ENCODE measurements at regions not wholly inside any gene's neighbourhood (a gene's known extent, or its start where the extent isn't known, plus 50 kb on each side); places are given as distances from the start of the nearest gene placed in this dataset.

DNA sequence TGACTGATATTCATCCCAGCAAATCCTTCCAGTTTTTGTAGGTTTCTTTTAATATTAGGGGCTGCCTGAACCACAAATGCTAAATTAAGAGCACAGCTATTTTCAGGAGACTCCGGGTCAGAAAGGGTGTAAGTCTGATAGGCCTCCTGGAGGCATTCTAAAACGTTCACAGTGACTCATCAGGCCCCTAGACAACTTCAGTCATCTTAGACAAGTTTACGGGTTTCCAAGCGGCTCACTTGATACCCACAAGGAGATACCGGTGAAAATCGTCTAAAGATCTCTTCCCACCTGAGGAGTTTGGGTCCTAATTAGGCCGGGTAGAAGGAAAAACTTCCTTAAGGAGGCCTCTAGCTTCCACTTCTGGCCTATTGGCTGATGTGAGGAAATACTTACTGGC lies 342.7 kb upstream of the USP9Y start:
- ATAC-seq (no peak), DNase-seq (ENCODE audit: low spot score) (no peak)
- peaks cover 21% of the 10 kb centered on the region for H3K9me3 Mint-ChIP-seq
- no peak for TF ChIP-seq SMAD3 (CRISPR knock-in tag; IDR thresholded peaks at IDR 0.05; ENCODE audit: borderline replicate concordance)
- TF ChIP-seq TCF7 (CRISPR knock-in tag; IDR thresholded peaks at IDR 0.05; ENCODE audit: low read depth), result no peak
- TF ChIP-seq, protein P1, sequence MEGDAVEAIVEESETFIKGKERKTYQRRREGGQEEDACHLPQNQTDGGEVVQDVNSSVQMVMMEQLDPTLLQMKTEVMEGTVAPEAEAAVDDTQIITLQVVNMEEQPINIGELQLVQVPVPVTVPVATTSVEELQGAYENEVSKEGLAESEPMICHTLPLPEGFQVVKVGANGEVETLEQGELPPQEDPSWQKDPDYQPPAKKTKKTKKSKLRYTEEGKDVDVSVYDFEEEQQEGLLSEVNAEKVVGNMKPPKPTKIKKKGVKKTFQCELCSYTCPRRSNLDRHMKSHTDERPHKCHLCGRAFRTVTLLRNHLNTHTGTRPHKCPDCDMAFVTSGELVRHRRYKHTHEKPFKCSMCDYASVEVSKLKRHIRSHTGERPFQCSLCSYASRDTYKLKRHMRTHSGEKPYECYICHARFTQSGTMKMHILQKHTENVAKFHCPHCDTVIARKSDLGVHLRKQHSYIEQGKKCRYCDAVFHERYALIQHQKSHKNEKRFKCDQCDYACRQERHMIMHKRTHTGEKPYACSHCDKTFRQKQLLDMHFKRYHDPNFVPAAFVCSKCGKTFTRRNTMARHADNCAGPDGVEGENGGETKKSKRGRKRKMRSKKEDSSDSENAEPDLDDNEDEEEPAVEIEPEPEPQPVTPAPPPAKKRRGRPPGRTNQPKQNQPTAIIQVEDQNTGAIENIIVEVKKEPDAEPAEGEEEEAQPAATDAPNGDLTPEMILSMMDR (IDR thresholded peaks at IDR 0.05), result no peak
- TF ChIP-seq, protein P2, sequence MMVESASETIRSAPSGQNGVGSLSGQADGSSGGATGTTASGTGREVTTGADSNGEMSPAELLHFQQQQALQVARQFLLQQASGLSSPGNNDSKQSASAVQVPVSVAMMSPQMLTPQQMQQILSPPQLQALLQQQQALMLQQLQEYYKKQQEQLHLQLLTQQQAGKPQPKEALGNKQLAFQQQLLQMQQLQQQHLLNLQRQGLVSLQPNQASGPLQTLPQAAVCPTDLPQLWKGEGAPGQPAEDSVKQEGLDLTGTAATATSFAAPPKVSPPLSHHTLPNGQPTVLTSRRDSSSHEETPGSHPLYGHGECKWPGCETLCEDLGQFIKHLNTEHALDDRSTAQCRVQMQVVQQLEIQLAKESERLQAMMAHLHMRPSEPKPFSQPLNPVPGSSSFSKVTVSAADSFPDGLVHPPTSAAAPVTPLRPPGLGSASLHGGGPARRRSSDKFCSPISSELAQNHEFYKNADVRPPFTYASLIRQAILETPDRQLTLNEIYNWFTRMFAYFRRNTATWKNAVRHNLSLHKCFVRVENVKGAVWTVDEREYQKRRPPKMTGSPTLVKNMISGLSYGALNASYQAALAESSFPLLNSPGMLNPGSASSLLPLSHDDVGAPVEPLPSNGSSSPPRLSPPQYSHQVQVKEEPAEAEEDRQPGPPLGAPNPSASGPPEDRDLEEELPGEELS (CRISPR knock-in tag; IDR thresholded peaks at IDR 0.05), result no peak
- TF ChIP-seq, protein P3, sequence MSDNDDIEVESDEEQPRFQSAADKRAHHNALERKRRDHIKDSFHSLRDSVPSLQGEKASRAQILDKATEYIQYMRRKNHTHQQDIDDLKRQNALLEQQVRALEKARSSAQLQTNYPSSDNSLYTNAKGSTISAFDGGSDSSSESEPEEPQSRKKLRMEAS (CRISPR knock-in tag; IDR thresholded peaks at IDR 0.05), result no peak
- no peak for TF ChIP-seq NR2C2 (CRISPR knock-in tag; IDR thresholded peaks at IDR 0.05)
- TF ChIP-seq, protein P4, sequence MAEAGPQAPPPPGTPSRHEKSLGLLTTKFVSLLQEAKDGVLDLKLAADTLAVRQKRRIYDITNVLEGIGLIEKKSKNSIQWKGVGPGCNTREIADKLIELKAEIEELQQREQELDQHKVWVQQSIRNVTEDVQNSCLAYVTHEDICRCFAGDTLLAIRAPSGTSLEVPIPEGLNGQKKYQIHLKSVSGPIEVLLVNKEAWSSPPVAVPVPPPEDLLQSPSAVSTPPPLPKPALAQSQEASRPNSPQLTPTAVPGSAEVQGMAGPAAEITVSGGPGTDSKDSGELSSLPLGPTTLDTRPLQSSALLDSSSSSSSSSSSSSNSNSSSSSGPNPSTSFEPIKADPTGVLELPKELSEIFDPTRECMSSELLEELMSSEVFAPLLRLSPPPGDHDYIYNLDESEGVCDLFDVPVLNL (CRISPR knock-in tag; IDR thresholded peaks at IDR 0.05; ENCODE audit: borderline replicate concordance, low read depth), result no peak
- TF ChIP-seq CREM (CRISPR knock-in tag; IDR thresholded peaks at IDR 0.05), result no peak
- TF ChIP-seq, protein P5, sequence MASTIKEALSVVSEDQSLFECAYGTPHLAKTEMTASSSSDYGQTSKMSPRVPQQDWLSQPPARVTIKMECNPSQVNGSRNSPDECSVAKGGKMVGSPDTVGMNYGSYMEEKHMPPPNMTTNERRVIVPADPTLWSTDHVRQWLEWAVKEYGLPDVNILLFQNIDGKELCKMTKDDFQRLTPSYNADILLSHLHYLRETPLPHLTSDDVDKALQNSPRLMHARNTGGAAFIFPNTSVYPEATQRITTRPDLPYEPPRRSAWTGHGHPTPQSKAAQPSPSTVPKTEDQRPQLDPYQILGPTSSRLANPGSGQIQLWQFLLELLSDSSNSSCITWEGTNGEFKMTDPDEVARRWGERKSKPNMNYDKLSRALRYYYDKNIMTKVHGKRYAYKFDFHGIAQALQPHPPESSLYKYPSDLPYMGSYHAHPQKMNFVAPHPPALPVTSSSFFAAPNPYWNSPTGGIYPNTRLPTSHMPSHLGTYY (CRISPR knock-in tag; IDR thresholded peaks at IDR 0.05), result no peak
- TF ChIP-seq, protein P6, sequence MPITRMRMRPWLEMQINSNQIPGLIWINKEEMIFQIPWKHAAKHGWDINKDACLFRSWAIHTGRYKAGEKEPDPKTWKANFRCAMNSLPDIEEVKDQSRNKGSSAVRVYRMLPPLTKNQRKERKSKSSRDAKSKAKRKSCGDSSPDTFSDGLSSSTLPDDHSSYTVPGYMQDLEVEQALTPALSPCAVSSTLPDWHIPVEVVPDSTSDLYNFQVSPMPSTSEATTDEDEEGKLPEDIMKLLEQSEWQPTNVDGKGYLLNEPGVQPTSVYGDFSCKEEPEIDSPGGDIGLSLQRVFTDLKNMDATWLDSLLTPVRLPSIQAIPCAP (CRISPR knock-in tag; IDR thresholded peaks at IDR 0.05), result no peak
- ChIA-PET CTCF (no interaction called here), POLR2A (no interaction called here)
- no peak overlapping the region for H3K27ac Mint-ChIP-seq
- no peaks in the 10 kb centered on the region for H3K4me1 Mint-ChIP-seq
- peaks cover 82% of the 10 kb centered on the region for H3K27me3 Mint-ChIP-seq (ENCODE audit: low read depth)
- H3K36me3 Mint-ChIP-seq, result peaks cover 13% of the 10 kb centered on the region; the same call in 1 of the 2 replicates
- H3K4me3 Mint-ChIP-seq, result no peak overlapping the region

DNA sequence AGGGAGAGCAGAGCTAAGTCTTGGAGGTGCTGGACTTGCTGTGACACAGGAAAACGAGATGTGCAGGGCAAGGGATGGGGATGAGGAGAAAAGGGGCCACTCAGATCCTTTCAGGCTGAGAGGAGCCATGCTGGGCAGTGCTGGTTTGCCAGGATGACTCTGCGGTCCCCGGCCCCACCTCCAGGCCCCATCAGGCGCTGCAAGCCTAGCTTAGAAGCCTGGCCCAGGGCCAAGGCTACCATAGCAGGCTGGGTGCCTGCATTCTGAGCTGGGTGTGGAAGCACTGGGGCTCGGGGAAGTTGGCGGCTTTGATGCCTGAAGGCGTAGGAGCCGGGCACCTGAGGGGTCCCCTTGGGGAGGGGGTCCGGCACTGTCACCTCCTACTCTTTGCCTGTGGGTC lies 341.2 kb upstream of the USP9Y start:
- CTCF ChIA-PET, result no interaction called here
- H3K27ac Mint-ChIP-seq, result no peak overlapping the region

DNA sequence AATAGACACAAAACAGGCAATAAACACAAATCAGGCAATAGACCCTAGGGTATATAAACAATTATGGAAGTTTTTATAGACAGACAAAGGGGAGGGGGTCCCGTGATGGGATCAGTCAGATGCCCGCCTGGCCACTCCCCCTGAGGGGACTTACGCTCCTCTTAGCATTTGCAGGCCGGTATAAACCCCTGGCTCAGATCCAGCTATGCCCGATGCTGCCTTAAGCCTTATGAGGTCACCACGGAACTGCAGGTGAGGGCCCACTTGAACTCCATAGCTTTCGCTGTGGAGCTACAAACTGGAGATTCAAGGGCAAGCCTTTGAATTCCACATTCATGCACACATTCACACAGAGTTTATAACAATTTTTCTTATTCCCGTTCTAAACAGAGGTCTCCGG lies 340.5 kb upstream of the USP9Y start:
- Mint-ChIP-seq H3K9me3 (peaks cover 18% of the 10 kb centered on the region), H3K27ac (no peak overlapping the region)
- TF ChIP-seq MXD4 (CRISPR knock-in tag; IDR thresholded peaks at IDR 0.05; ENCODE audit: borderline replicate concordance) (no peak), RORB (CRISPR knock-in tag; IDR thresholded peaks at IDR 0.05) (no peak), OVOL2 (CRISPR knock-in tag; IDR thresholded peaks at IDR 0.05; ENCODE audit: borderline replicate concordance) (no peak), GRHL2 (CRISPR knock-in tag; IDR thresholded peaks at IDR 0.05; ENCODE audit: insufficient replicate concordance, severe bottlenecking) (no peak)
- TF ChIP-seq, protein P6 (CRISPR knock-in tag; IDR thresholded peaks at IDR 0.05), result no peak
- TF ChIP-seq, protein P7, sequence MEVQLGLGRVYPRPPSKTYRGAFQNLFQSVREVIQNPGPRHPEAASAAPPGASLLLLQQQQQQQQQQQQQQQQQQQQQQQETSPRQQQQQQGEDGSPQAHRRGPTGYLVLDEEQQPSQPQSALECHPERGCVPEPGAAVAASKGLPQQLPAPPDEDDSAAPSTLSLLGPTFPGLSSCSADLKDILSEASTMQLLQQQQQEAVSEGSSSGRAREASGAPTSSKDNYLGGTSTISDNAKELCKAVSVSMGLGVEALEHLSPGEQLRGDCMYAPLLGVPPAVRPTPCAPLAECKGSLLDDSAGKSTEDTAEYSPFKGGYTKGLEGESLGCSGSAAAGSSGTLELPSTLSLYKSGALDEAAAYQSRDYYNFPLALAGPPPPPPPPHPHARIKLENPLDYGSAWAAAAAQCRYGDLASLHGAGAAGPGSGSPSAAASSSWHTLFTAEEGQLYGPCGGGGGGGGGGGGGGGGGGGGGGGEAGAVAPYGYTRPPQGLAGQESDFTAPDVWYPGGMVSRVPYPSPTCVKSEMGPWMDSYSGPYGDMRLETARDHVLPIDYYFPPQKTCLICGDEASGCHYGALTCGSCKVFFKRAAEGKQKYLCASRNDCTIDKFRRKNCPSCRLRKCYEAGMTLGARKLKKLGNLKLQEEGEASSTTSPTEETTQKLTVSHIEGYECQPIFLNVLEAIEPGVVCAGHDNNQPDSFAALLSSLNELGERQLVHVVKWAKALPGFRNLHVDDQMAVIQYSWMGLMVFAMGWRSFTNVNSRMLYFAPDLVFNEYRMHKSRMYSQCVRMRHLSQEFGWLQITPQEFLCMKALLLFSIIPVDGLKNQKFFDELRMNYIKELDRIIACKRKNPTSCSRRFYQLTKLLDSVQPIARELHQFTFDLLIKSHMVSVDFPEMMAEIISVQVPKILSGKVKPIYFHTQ (CRISPR knock-in tag; IDR thresholded peaks at IDR 0.05), result no peak
- TF ChIP-seq, protein P8, sequence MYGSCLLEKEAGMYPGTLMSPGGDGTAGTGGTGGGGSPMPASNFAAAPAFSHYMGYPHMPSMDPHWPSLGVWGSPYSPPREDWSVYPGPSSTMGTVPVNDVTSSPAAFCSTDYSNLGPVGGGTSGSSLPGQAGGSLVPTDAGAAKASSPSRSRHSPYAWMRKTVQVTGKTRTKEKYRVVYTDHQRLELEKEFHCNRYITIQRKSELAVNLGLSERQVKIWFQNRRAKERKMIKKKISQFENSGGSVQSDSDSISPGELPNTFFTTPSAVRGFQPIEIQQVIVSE (CRISPR knock-in tag; IDR thresholded peaks at IDR 0.05; ENCODE audit: borderline replicate concordance), result no peak

More for the DNA sequence above, 341.2 kb upstream of the USP9Y start:
- TF ChIP-seq JAZF1 (CRISPR knock-in tag; IDR thresholded peaks at IDR 0.05) (no peak), NFE2L1 (CRISPR knock-in tag; IDR thresholded peaks at IDR 0.05) (no peak), ZNF263 (CRISPR knock-in tag; IDR thresholded peaks at IDR 0.05; ENCODE audit: low read depth) (no peak), OVOL2 (CRISPR knock-in tag; IDR thresholded peaks at IDR 0.05; ENCODE audit: borderline replicate concordance) (no peak), HMGA2 (CRISPR knock-in tag; IDR thresholded peaks at IDR 0.05) (no peak)
- TF ChIP-seq, protein P9, sequence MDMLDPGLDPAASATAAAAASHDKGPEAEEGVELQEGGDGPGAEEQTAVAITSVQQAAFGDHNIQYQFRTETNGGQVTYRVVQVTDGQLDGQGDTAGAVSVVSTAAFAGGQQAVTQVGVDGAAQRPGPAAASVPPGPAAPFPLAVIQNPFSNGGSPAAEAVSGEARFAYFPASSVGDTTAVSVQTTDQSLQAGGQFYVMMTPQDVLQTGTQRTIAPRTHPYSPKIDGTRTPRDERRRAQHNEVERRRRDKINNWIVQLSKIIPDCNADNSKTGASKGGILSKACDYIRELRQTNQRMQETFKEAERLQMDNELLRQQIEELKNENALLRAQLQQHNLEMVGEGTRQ (CRISPR knock-in tag; IDR thresholded peaks at IDR 0.05), result no peak
- peaks cover 97% of the 10 kb centered on the region for H3K27me3 Mint-ChIP-seq (ENCODE audit: low read depth)
- no peak; the same call in 1 of the 2 replicates for ATAC-seq
- DNase-seq (ENCODE audit: low spot score), result peak; percentile 9
- peaks cover 11% of the 10 kb centered on the region; the same call in 1 of the 2 replicates for H3K36me3 Mint-ChIP-seq
- POLR2A ChIA-PET, result no interaction called here
- peaks cover 18% of the 10 kb centered on the region for H3K9me3 Mint-ChIP-seq
- H3K4me1 Mint-ChIP-seq, result no peaks in the 10 kb centered on the region
- H3K4me3 Mint-ChIP-seq, result no peak overlapping the region

More for the DNA sequence above, 340.5 kb upstream of the USP9Y start:
- ATAC-seq, result no peak
- Mint-ChIP-seq H3K4me1 (no peaks in the 10 kb centered on the region), H3K36me3 (peaks cover 11% of the 10 kb centered on the region; the same call in 1 of the 2 replicates), H3K27me3 (ENCODE audit: low read depth) (peaks cover 97% of the 10 kb centered on the region), H3K4me3 (no peak overlapping the region)
- POLR2A ChIA-PET, result no interaction called here
- DNase-seq (ENCODE audit: low spot score), result no peak
- CTCF ChIA-PET, result no interaction called here
